ENCODE measurements at regions not wholly inside any gene's neighbourhood (a gene's known extent, or its start where the extent isn't known, plus 50 kb on each side); places are given as distances from the start of the nearest gene placed in this dataset.

- no peak overlapping the region for H3K4me3 ChIP-seq (ENCODE audit: low read depth, low read length)
- no peak for DNase-seq (ENCODE audit: low read depth)
- TF ChIP-seq CTCF (conservative IDR thresholded peaks at IDR 0.05; ENCODE audit: low read depth, low read length) = no peak
These were observed 74.8 kb downstream of the MACIR start for GRCh38 chr5:103333376-103333775.

GRCh38 chr5:103330875-103331274, 72.3 kb downstream of the MACIR start:
- no peak overlapping the region for H3K4me3 ChIP-seq (ENCODE audit: low read depth, low read length)
- no peak for TF ChIP-seq CTCF (conservative IDR thresholded peaks at IDR 0.05; ENCODE audit: low read depth, low read length)
- no peak for DNase-seq (ENCODE audit: low read depth)

Data from choroid plexus epithelial cell (primary cell).